ENCODE measurements at regions not wholly inside any gene's neighbourhood (a gene's known extent, or its start where the extent isn't known, plus 50 kb on each side); places are given as distances from the start of the nearest gene placed in this dataset.

GRCh38 chr12:124726596-124727263 lies 136.9 kb downstream of the SCARB1 start:
- DNase-seq (ENCODE audit: low read depth) = no peak

- no peak for DNase-seq (ENCODE audit: low read depth)
Measured at GRCh38 chr12:124725597-124726237, 137.9 kb downstream of the SCARB1 start.

- no peak for DNase-seq (ENCODE audit: low read depth)
Measured at GRCh38 chr12:124725099-124725498, 138.6 kb downstream of the SCARB1 start.

- no peak for DNase-seq (ENCODE audit: low read depth)
Measured at GRCh38 chr12:124722878-124723277, 140.8 kb downstream of the SCARB1 start.

- no peak for DNase-seq (ENCODE audit: low read depth)
Measured at GRCh38 chr12:124721501-124722162, 142.0 kb downstream of the SCARB1 start.

- no peak for DNase-seq (ENCODE audit: low read depth)
Measured at GRCh38 chr12:124720681-124721500, 142.8 kb downstream of the SCARB1 start.

GRCh38 chr12:124720004-124720680 lies 143.5 kb downstream of the SCARB1 start:
- DNase-seq (ENCODE audit: low read depth) = no peak

- DNase-seq (ENCODE audit: low read depth) = no peak
Measured at GRCh38 chr12:124719231-124719630, 144.4 kb downstream of the SCARB1 start.

- DNase-seq (ENCODE audit: low read depth) = no peak
Measured at GRCh38 chr12:124718458-124718857, 145.2 kb downstream of the SCARB1 start.

GRCh38 chr12:124718036-124718435 lies 145.6 kb downstream of the SCARB1 start:
- DNase-seq (ENCODE audit: low read depth) = no peak

- no peak for DNase-seq (ENCODE audit: low read depth)
Measured at GRCh38 chr12:124717318-124717717, 146.3 kb downstream of the SCARB1 start.

GRCh38 chr12:124716208-124717130 lies 147.2 kb downstream of the SCARB1 start:
- DNase-seq (ENCODE audit: low read depth) = no peak

GRCh38 chr12:124715121-124715990 lies 147.9 kb upstream of the NCOR2 start:
- no peak for DNase-seq (ENCODE audit: low read depth)

GRCh38 chr12:124713436-124714082 lies 146.1 kb upstream of the NCOR2 start:
- DNase-seq (ENCODE audit: low read depth) = peak; percentile 25

- no peak for DNase-seq (ENCODE audit: low read depth)
Measured at GRCh38 chr12:124713041-124713435, 145.6 kb upstream of the NCOR2 start.

GRCh38 chr12:124711344-124711743 lies 143.9 kb upstream of the NCOR2 start:
- no peak for DNase-seq (ENCODE audit: low read depth)

- no peak for DNase-seq (ENCODE audit: low read depth)
Measured at GRCh38 chr12:124709722-124710687, 142.6 kb upstream of the NCOR2 start.

GRCh38 chr12:124707316-124707715 lies 139.9 kb upstream of the NCOR2 start:
- DNase-seq (ENCODE audit: low read depth) = no peak

All from stimulated activated CD8-positive, alpha-beta memory T cell treated with anti-CD3 and anti-CD28 coated beads, Interleukin-12 subunit alpha, Interleukin-12 subunit beta, amount 100 ng/mL, for 4 hours (primary cell).